Inflammatory macrophage treated with lipopolysaccharide for 1 hour (primary cell): ENCODE measurements at regions not wholly inside any gene's neighbourhood (a gene's known extent, or its start where the extent isn't known, plus 50 kb on each side); places are given as distances from the start of the nearest gene placed in this dataset.

ENCODE experiments used
- DNase-seq, 2 donors: peaks; one replicate each; pipeline ENCODE4 v3.0.0-alpha.2; 2020 to 2022

DNA sequence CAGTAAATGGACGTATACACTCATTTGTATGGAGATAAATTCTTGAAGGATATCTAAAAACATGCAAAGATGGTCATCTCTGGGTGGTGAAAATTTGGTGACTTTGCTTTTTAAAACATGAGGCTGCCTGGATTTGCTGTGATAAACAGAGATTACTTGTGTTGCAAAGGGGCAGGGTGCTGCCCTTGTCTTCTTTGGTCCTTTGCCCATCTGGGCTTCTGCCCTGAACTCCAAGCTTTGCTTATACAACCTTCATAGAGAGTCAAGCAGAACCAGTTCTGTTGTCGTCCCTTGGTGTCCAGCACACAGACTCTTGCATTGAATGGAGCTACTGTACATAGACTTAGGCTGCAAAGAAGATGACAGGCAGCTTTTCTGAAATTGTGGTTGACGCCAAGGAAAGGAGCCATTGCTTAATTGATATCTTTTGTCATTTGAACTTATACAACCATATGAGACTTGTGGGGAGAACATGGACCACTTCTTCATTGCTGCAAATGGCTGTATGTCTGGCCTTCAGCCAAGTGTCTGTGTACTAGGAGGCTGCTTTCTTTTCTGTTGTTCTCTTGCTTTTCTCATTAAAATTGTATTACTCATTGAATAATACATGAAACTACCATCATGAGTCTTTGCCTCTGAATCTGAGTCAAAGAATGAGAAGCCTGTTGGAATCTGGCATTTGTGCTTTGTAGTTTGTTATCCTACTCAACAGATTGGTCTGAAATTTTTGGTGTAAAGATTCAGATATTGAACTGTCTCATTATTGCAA, 152.5 kb downstream of the DMRT2 start:
- no peak for DNase-seq

- no peak for DNase-seq
Observed at GRCh38 chr9:1207686-1208085, 157.5 kb downstream of the DMRT2 start.

DNA sequence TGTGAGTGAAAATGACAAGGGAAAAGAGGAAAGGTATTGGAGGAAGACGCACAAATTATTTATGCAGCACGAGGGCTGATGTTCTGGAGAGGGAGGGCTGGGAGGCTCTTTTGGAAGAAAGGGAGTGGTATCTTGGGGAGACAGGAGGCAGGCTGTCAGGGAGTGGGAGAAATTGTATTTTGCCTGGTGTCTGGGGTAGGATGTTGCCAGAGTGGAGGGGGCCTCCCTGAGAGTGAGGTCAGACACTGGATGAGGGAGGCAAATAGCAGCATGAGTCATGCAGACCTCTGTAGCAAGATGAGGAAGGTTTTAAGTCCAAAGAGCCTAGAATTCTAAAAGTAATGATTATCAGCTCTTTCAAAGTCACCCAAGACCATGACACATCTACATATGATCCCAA, 158.0 kb downstream of the DMRT2 start:
- DNase-seq: no peak

GRCh38 chr9:1210954-1211353, 160.8 kb downstream of the DMRT2 start:
- DNase-seq: no peak

DNA sequence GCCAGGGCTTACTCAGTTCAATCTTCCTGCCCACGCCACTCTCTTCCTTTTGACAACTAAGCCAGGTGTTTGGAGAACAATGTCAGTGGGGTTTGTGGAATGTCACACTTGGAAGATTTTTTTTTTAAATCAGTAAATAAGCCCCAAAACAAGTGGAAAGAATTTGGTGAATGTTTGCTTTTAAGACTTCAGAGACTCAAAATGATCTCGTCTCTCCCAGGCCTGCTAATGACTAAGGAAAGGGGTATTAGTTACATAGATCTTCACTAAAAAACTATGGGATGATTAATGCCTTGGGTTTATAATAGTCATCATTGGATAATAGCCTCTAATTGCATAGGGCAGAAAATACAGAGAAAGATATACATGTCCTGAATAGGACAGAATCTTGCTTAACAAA, 166.4 kb downstream of the DMRT2 start:
- DNase-seq: no peak

GRCh38 chr9:1217076-1217475, 166.9 kb downstream of the DMRT2 start:
- no peak for DNase-seq

DNA sequence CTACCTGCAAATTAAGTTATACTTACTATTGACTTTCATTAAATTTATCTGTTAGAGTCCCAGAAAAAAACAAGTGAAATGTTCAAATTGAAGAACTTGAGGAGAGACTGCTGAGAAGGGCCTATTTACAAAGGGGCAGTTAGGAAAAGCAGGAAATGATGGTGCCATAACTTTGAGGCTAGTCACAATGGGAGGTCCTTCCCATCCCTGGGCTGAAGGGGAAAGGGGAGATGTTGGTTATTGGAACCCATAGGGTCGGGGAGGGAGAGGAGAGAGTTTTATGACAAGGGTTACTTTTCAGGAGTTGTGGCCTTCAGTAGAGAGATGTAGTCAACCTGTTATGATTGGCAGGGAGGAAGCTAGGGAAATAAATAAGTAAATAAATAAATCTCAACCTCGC, 169.1 kb downstream of the DMRT2 start:
- DNase-seq: no peak

- no peak for DNase-seq
Observed at GRCh38 chr9:1221298-1221697, 171.1 kb downstream of the DMRT2 start.

GRCh38 chr9:1222511-1222910, 172.4 kb downstream of the DMRT2 start:
- DNase-seq: no peak

GRCh38 chr9:1231998-1232919, 182.1 kb downstream of the DMRT2 start:
- DNase-seq: no peak

DNA sequence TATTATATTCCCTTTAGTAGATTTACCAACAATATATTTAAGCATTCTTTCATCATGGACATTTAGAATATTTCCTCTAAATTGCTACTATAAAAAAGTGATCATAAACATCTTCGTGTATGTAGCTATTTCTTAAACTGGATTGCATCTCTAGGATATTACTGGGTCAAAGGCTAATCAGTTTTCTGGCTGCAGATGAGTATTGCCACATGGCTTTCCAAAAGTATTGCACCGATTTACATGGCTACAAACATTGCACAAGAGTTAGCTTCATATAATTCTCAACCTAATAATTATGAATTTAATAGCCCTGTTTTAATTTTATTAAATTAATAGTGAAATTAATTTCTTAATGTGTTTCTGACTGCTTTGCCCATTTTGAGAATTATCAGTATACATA, 183.4 kb downstream of the DMRT2 start:
- DNase-seq: no peak

DNA sequence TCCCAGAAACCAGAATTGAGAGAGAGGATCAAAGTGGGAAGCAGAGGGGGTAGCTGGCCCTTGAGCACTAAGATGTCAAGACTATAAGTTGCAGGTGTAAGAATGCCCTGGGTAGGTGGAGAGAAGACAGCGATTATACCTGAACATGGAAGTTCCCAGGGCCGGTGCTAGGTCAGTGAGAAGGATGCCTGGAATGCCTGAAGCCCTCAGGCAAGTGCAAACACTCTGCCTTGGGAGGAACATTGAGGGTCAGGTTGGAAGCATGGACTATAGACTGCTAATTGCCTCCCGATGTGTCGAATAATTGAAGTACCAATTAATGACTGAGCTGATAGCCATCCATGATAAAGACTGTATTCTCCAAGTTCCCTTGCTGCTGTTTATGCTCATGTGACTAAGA, 185.5 kb downstream of the DMRT2 start:
- DNase-seq: no peak

GRCh38 chr9:1236061-1236460, 185.9 kb downstream of the DMRT2 start:
- no peak for DNase-seq

DNA sequence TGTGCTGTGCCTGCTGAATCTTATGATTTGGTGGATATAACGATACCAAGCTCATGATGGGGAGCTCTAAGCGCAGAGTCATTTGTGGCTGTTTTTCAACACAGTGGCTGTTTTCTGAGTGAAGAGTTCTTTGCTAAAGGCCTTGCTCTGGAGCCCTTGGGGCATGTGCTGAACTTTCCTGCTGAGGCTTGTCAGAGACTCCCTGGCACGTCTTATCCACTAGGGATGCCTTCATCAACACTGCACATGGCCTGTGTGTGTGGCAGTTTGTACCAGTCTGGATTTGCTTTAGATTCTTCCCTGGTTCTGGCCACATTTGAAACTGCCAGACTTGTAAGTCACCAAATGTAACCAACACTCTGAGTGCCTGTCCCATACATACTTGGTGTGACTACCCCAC, 188.2 kb downstream of the DMRT2 start:
- no peak for DNase-seq

- DNase-seq: no peak
Observed at GRCh38 chr9:1248743-1249142, 198.6 kb downstream of the DMRT2 start.

- no peak for DNase-seq
Observed at GRCh38 chr9:1253064-1253979, 203.2 kb downstream of the DMRT2 start.

DNA sequence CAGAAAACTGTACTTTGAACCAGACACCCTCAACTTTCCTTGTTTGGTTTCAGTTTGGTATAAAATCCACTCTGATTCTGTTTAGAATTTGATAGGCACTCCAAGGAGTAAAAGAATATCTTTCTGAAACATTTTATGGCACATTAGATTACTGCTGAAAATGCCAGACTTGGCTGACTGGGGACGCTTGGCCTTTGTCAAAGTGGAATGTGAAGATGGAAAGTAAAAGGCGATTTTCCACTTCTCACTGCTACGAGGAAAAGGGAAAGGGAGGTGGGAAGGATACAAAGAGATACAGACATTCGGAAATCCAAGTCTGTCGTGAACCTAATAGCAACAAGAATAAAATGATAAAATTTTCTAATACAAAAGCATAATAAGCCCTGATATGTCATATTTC, 203.9 kb downstream of the DMRT2 start:
- no peak for DNase-seq

DNA sequence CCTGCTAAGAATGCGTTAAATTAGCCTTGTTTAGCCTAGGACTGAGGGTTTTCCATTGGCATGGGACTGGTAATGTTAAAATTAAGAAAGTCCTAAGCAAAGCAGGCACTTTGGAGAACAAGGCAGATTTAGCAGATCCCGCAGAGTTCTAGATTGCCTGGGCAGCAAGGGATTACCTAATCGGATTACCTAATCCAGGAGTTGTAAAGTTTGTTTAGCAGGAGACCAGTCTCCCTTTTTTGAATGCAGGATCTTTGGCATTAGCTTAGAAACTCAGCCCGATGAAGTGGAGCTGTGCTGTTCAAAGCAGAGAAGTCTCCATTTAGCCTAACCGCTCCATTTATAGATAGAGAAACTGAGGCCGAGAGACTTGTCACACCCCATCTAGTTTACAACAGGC, 206.0 kb downstream of the DMRT2 start:
- no peak for DNase-seq

DNA sequence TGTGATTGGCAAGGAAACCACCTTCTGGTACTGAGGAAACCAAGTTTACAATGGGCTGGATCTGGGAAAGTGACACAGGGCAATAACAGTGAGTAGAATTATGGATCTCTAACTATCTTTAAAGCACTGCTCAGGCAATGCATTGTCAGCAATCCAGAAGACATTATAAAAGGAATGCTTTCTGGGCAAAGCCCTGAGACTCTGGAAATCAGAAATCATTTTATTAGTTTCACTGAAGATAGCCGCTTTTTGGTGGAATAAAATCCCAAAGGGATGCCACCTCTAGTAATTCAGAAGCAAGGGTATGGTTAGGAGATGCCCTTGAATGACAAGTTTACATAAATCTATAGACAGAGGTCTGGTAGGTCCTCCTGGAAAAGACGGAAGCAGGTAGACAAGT, 211.1 kb downstream of the DMRT2 start:
- no peak for DNase-seq

DNA sequence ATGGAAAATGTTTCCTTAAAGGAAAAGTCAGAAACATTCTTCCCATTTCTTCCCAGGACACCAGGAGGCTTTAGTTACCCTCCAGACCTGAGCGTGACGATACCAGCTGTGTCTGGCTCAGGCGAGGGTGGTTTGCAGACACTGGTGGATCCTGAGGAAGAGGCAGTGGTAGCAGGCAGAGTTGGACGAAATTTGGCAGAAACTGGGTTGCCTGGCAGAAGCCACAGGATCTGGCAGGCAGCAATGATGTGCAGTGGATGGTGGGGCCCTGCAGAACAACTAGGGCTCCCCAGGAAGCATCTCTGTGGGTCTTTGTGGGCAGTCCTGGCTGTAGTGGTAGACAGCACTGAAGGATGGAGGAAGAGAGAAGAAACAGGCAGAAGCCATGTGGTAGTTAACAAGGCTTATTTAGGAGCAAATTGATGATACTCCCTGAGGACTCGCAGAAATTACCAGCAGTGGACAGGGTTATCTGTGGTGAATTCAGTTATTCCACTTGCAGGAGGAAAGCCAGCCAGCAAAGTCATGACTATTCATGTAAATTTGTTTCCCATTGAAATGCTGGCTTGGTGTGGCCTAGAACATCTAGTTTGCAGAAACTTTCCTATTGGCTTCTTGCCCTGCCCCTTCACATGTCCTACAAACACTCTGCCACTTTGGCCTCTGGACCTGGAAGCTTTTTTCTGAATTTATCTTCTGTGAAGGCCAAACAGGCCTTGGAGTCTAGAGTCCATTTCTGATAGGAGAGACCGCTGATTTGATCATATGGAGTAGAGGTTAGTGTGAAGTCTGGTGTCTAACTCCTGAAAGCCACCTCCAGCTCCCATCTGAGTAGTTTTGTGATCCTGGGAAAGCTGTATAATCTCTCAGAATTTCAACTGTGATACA, 212.0 kb downstream of the DMRT2 start:
- DNase-seq: no peak

GRCh38 chr9:1267141-1267570, 217.0 kb downstream of the DMRT2 start:
- DNase-seq: no peak

- DNase-seq: no peak
Observed at GRCh38 chr9:1267581-1267980, 217.4 kb downstream of the DMRT2 start.
